ENCODE measurements at regions not wholly inside any gene's neighbourhood (a gene's known extent, or its start where the extent isn't known, plus 50 kb on each side); places are given as distances from the start of the nearest gene placed in this dataset.
A peak's percentile ranks its signal among the peaks of the same experiment; 100 is the strongest.

GRCh38 chr17:77461277-77462057 lies 320.7 kb downstream of the SEC14L1 start:
- H3K9ac ChIP-seq (ENCODE audit: low read length): peak overlapping the region; percentile 98
- H3K79me2 ChIP-seq (ENCODE audit: insufficient read depth, low read length): peaks cover 88% of the 10 kb centered on the region
- no peak for TF ChIP-seq EZH2phosphoT487 (conservative IDR thresholded peaks at IDR 0.05; ENCODE audit: low read length)
- no peak for TF ChIP-seq CTCF (IDR thresholded peaks at IDR 0.05; ENCODE audit: insufficient read depth, low read length, poor library complexity, severe bottlenecking)
- peaks cover 92% of the 10 kb centered on the region for H3F3A ChIP-seq (ENCODE audit: insufficient read depth)
- peak overlapping the region; percentile 99 for H3K4me2 ChIP-seq (ENCODE audit: low read depth, low read length, poor library complexity, severe bottlenecking)
- H2AFZ ChIP-seq (ENCODE audit: low read depth, low read length, severe bottlenecking): no peak overlapping the region
- no peaks in the 10 kb centered on the region for H3K27me3 ChIP-seq (ENCODE audit: low read length)
- H4K20me1 ChIP-seq (ENCODE audit: low read depth, low read length): no peaks in the 10 kb centered on the region
- H3K4me3 ChIP-seq (ENCODE audit: insufficient read depth, low read length, poor library complexity, severe bottlenecking): no peak overlapping the region
- H3K9me3 ChIP-seq (ENCODE audit: insufficient read depth, low read length): no peaks in the 10 kb centered on the region
- H3K9me2 ChIP-seq (replicated peaks; ENCODE audit: insufficient read depth, low read length): no peaks in the 10 kb centered on the region
- peaks cover 4% of the 10 kb centered on the region; the same call in 1 of the 2 replicates for H3K36me3 ChIP-seq (ENCODE audit: low read length)
- H3K27ac ChIP-seq (ENCODE audit: low read depth, low read length): peak overlapping the region; percentile 100

GRCh38 chr17:77462090-77462489 lies 321.3 kb downstream of the SEC14L1 start:
- Histone ChIP-seq H3K27ac (ENCODE audit: low read depth, low read length) (peak overlapping the region; percentile 100), H3K79me2 (ENCODE audit: insufficient read depth, low read length) (peaks cover 88% of the 10 kb centered on the region)
- TF ChIP-seq EZH2phosphoT487 (conservative IDR thresholded peaks at IDR 0.05; ENCODE audit: low read length) (no peak), CTCF (IDR thresholded peaks at IDR 0.05; ENCODE audit: insufficient read depth, low read length, poor library complexity, severe bottlenecking) (no peak)

GRCh38 chr17:77462553-77463497 lies 322.1 kb downstream of the SEC14L1 start:
- peak overlapping the region; percentile 100 for H3K27ac ChIP-seq (ENCODE audit: low read depth, low read length)

More at GRCh38 chr17:77462090-77462489, 321.3 kb downstream of the SEC14L1 start:
- Histone ChIP-seq H3K4me3 (ENCODE audit: insufficient read depth, low read length, poor library complexity, severe bottlenecking) (no peak overlapping the region), H3K9me3 (ENCODE audit: insufficient read depth, low read length) (no peaks in the 10 kb centered on the region), H3K4me2 (ENCODE audit: low read depth, low read length, poor library complexity, severe bottlenecking) (peak overlapping the region; percentile 99), H3K36me3 (ENCODE audit: low read length) (peaks cover 4% of the 10 kb centered on the region; the same call in 1 of the 2 replicates), H3K9ac (ENCODE audit: low read length) (peak overlapping the region; percentile 98), H3F3A (ENCODE audit: insufficient read depth) (peaks cover 86% of the 10 kb centered on the region), H3K27me3 (ENCODE audit: low read length) (no peaks in the 10 kb centered on the region), H2AFZ (ENCODE audit: low read depth, low read length, severe bottlenecking) (no peak overlapping the region), H3K9me2 (replicated peaks; ENCODE audit: insufficient read depth, low read length) (no peaks in the 10 kb centered on the region), H4K20me1 (ENCODE audit: low read depth, low read length) (no peaks in the 10 kb centered on the region)

More at GRCh38 chr17:77462553-77463497, 322.1 kb downstream of the SEC14L1 start:
- no peaks in the 10 kb centered on the region for H3K9me3 ChIP-seq (ENCODE audit: insufficient read depth, low read length)
- peaks cover 79% of the 10 kb centered on the region for H3F3A ChIP-seq (ENCODE audit: insufficient read depth)
- H3K9ac ChIP-seq (ENCODE audit: low read length): peak overlapping the region; percentile 98
- no peaks in the 10 kb centered on the region for H3K27me3 ChIP-seq (ENCODE audit: low read length)
- H3K79me2 ChIP-seq (ENCODE audit: insufficient read depth, low read length): peaks cover 88% of the 10 kb centered on the region
- peak overlapping the region; percentile 99 for H3K4me2 ChIP-seq (ENCODE audit: low read depth, low read length, poor library complexity, severe bottlenecking)
- H3K36me3 ChIP-seq (ENCODE audit: low read length): peaks cover 4% of the 10 kb centered on the region; the same call in 1 of the 2 replicates
- no peak overlapping the region for H3K4me3 ChIP-seq (ENCODE audit: insufficient read depth, low read length, poor library complexity, severe bottlenecking)
- no peak overlapping the region for H2AFZ ChIP-seq (ENCODE audit: low read depth, low read length, severe bottlenecking)
- no peaks in the 10 kb centered on the region for H4K20me1 ChIP-seq (ENCODE audit: low read depth, low read length)
- no peak for TF ChIP-seq EZH2phosphoT487 (conservative IDR thresholded peaks at IDR 0.05; ENCODE audit: low read length)
- no peak for TF ChIP-seq CTCF (IDR thresholded peaks at IDR 0.05; ENCODE audit: insufficient read depth, low read length, poor library complexity, severe bottlenecking)
- no peaks in the 10 kb centered on the region for H3K9me2 ChIP-seq (replicated peaks; ENCODE audit: insufficient read depth, low read length)
